Neural progenitor cell (in vitro differentiated cells): ENCODE measurements at regions not wholly inside any gene's neighbourhood (a gene's known extent, or its start where the extent isn't known, plus 50 kb on each side); places are given as distances from the start of the nearest gene placed in this dataset.

Experiments
- DNase-seq: peaks from one replicate; pipeline ENCODE4 v3.0.0-alpha.2; 2016; ENCODE audit warnings: low spot score
- H2AFZ ChIP-seq: fragments of 200-600 bp; sonication (generic); replicated peaks from 2 replicates; pipeline ENCODE4 v1.6.1; 2016; ENCODE audit warnings: antibody characterized with exemption
- H3F3A ChIP-seq: fragments of 200-600 bp; sonication (generic); 2 replicates; pipeline ENCODE4 v1.6.1; 2016; ENCODE audit warnings: antibody characterized with exemption, low read depth
- H3K27ac ChIP-seq: fragments of 200-600 bp; sonication (generic); 2 replicates; pipeline ENCODE4 v1.5.1; 2016; ENCODE audit warnings: mild to moderate bottlenecking
- H3K27me3 ChIP-seq: fragments of 200-600 bp; sonication (generic); 2 replicates; pipeline ENCODE4 v1.6.1; 2016; ENCODE audit warnings: mild to moderate bottlenecking, moderate library complexity
- H3K36me3 ChIP-seq: fragments of 200-600 bp; sonication (generic); 2 replicates; pipeline ENCODE4 v1.5.1; 2016
- H3K4me1 ChIP-seq: fragments of 200-600 bp; sonication (generic); 2 replicates; pipeline ENCODE4 v1.6.1; 2016; ENCODE audit warnings: mixed run types
- H3K4me2 ChIP-seq: fragments of 200-600 bp; sonication (generic); 2 replicates; pipeline ENCODE4 v1.6.1; 2016
- H3K4me3 ChIP-seq: fragments of 200-600 bp; sonication (generic); 2 replicates; pipeline ENCODE4 v1.5.1; 2016
- H3K79me2 ChIP-seq: fragments of 200-600 bp; sonication (generic); 2 replicates; pipeline ENCODE4 v1.6.1; 2016; ENCODE audit warnings: low read depth
- H3K9ac ChIP-seq: fragments of 200-600 bp; sonication (generic); 2 replicates; pipeline ENCODE4 v1.6.1; 2016
- H3K9me3 ChIP-seq: fragments of 200-600 bp; sonication (generic); 2 replicates; pipeline ENCODE4 v1.5.1; 2016; ENCODE audit warnings: low read depth
- H4K20me1 ChIP-seq: fragments of 200-600 bp; sonication (generic); 2 replicates; pipeline ENCODE4 v1.6.1; 2016; ENCODE audit warnings: low read depth
- H3K27ac Mint-ChIP-seq: 3 replicates; pipeline ENCODE4 v1.8.0; 2021; ENCODE audit warnings: mixed read lengths
- H3K27me3 Mint-ChIP-seq: 2 replicates; pipeline ENCODE4 v1.8.0; 2022; ENCODE audit warnings: low read depth, mild to moderate bottlenecking, inconsistent platforms, moderate library complexity, mixed read lengths; ENCODE audit not compliant: insufficient read depth
- H3K36me3 Mint-ChIP-seq: 3 replicates; pipeline ENCODE4 v1.8.0; 2021; ENCODE audit warnings: mixed read lengths
- H3K4me1 Mint-ChIP-seq: 3 replicates; pipeline ENCODE4 v1.8.0; 2021; ENCODE audit warnings: mixed read lengths
- H3K4me3 Mint-ChIP-seq: 3 replicates; pipeline ENCODE4 v1.8.0; 2021; ENCODE audit warnings: mild to moderate bottlenecking, moderate library complexity, mixed read lengths
- H3K9me3 Mint-ChIP-seq: 3 replicates; pipeline ENCODE4 v1.8.0; 2020; ENCODE audit warnings: mixed read lengths
- EZH2 ChIP-seq: fragments of 200-600 bp; sonication (generic); IDR thresholded peaks from 2 replicates; pipeline ENCODE4 v1.6.1; 2017; ENCODE audit warnings: antibody characterized with exemption, mild to moderate bottlenecking, moderate library complexity
- EZH2phosphoT487 ChIP-seq: fragments of 200-600 bp; sonication (generic); IDR thresholded peaks from 2 replicates; pipeline ENCODE4 v1.6.1; 2017; ENCODE audit warnings: antibody characterized with exemption
- TF ChIP-seq, protein P1 (sequence below): fragments of 200-600 bp; sonication (generic); IDR thresholded peaks from 2 replicates; pipeline ENCODE4 v1.5.1; 2017; ENCODE audit warnings: antibody characterized with exemption, mild to moderate bottlenecking

DNA sequence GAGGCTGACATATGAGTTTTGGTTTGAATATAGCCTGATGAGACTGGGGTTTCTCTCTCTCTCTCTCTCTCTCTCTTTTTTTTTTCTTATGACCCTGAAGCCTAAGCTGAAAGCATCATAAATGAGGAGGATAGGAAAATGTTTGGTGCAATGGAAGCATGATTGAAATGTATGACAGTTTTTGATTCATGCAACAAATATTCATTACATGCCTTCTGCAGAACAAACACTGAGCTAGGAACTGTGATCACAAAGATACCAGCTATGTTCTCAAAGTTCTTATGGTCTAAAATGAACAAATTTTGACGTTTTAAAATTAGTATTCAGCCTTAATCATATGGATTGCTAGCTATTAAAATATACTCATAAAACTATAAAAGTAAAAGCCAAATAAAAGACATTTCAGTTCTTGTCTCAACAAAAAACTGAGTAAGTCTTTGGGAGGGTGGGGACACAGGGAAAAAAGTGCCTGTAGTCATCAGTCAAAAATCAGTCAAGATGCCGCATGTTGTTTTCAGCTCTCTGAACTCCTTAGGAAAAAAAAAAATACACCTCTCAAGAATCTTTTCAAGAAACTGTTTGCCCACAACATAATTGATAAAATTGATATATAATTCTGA is 57.2 kb downstream of the NKX6-1 start:
- H3K4me1 Mint-ChIP-seq: peaks cover 2% of the 10 kb centered on the region
- no peak overlapping the region for H3K4me3 ChIP-seq
- no peaks in the 10 kb centered on the region for H3K36me3 ChIP-seq
- no peaks in the 10 kb centered on the region for H3K27me3 Mint-ChIP-seq
- no peaks in the 10 kb centered on the region for H3K27me3 ChIP-seq
- H3K4me3 Mint-ChIP-seq: no peak overlapping the region
- H3K9me3 Mint-ChIP-seq: no peaks in the 10 kb centered on the region
- H3K27ac ChIP-seq: no peak overlapping the region
- no peaks in the 10 kb centered on the region for H4K20me1 ChIP-seq
- no peak overlapping the region for H3K4me2 ChIP-seq
- no peaks in the 10 kb centered on the region for H3F3A ChIP-seq
- DNase-seq: no peak
- no peaks in the 10 kb centered on the region for H3K36me3 Mint-ChIP-seq
- H3K27ac Mint-ChIP-seq: no peak overlapping the region
- no peaks in the 10 kb centered on the region for H3K9me3 ChIP-seq
- peaks cover under 1% of the 10 kb centered on the region for H3K4me1 ChIP-seq
- H3K9ac ChIP-seq: no peak overlapping the region
- TF ChIP-seq EZH2phosphoT487 (no peak), EZH2 (no peak)
- TF ChIP-seq, protein P1, sequence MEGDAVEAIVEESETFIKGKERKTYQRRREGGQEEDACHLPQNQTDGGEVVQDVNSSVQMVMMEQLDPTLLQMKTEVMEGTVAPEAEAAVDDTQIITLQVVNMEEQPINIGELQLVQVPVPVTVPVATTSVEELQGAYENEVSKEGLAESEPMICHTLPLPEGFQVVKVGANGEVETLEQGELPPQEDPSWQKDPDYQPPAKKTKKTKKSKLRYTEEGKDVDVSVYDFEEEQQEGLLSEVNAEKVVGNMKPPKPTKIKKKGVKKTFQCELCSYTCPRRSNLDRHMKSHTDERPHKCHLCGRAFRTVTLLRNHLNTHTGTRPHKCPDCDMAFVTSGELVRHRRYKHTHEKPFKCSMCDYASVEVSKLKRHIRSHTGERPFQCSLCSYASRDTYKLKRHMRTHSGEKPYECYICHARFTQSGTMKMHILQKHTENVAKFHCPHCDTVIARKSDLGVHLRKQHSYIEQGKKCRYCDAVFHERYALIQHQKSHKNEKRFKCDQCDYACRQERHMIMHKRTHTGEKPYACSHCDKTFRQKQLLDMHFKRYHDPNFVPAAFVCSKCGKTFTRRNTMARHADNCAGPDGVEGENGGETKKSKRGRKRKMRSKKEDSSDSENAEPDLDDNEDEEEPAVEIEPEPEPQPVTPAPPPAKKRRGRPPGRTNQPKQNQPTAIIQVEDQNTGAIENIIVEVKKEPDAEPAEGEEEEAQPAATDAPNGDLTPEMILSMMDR: no peak
- no peaks in the 10 kb centered on the region for H3K79me2 ChIP-seq
- no peak overlapping the region for H2AFZ ChIP-seq

DNA sequence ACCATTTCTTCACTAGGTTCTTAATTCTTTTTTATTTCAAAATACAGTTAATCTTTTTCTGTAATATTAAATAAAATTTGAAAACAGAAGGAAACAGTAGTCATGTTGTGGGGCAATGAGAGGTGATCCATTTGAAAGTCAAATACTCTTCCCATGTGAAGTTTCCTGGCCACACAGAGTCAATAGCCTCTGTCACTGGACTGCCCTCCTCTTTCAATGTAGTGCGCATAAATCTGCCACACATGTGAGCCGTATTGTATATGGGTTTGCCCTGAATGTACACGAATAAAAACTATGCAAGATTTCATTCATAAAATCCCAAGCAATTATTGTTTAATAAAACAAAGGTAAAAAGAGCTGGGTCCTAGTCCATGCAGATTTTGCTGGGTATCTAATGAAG is 59.1 kb downstream of the NKX6-1 start:
- no peak overlapping the region for H3K4me3 ChIP-seq
- no peaks in the 10 kb centered on the region for H3K9me3 ChIP-seq
- H3K27me3 Mint-ChIP-seq: no peaks in the 10 kb centered on the region
- no peak overlapping the region for H3K27ac Mint-ChIP-seq
- H3K36me3 ChIP-seq: no peaks in the 10 kb centered on the region
- no peak for DNase-seq
- peaks cover 3% of the 10 kb centered on the region for H3K27me3 ChIP-seq
- no peak overlapping the region for H3K27ac ChIP-seq
- no peak overlapping the region for H3K4me3 Mint-ChIP-seq
- no peak overlapping the region for H3K9ac ChIP-seq
- H4K20me1 ChIP-seq: no peaks in the 10 kb centered on the region
- H3K79me2 ChIP-seq: no peaks in the 10 kb centered on the region
- H3K4me2 ChIP-seq: no peak overlapping the region
- no peaks in the 10 kb centered on the region for H3K4me1 ChIP-seq
- H3K4me1 Mint-ChIP-seq: peaks cover 2% of the 10 kb centered on the region
- H3F3A ChIP-seq: no peaks in the 10 kb centered on the region
- no peak for TF ChIP-seq EZH2
- H3K9me3 Mint-ChIP-seq: no peaks in the 10 kb centered on the region
- H3K36me3 Mint-ChIP-seq: no peaks in the 10 kb centered on the region
- no peak overlapping the region for H2AFZ ChIP-seq

DNA sequence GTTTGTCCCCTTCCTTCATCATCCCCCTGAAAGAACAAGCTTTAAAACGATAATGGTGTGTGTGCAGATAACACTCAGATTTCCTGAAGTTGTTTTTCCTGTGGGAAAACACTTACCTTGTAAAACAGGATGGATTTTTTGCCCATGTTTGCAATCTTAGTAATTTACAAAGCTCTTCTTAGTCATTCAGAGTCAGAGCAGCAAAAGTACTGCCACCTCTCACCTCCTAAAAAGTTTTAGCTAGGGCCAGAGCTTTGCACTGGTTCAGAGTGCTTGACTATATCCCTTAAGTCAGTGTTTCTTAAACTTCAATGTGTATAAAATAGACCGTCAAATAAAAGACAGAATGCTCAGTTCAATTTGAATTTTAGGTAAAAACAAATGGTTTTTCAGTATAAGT is 62.3 kb downstream of the NKX6-1 start:
- no peaks in the 10 kb centered on the region for H3F3A ChIP-seq
- H3K9ac ChIP-seq: no peak overlapping the region
- DNase-seq: no peak
- H3K4me3 ChIP-seq: no peak overlapping the region
- Mint-ChIP-seq H3K36me3 (no peaks in the 10 kb centered on the region), H3K4me3 (no peak overlapping the region), H3K27ac (no peak overlapping the region), H3K27me3 (no peaks in the 10 kb centered on the region), H3K4me1 (peaks cover 2% of the 10 kb centered on the region), H3K9me3 (no peaks in the 10 kb centered on the region)
- no peaks in the 10 kb centered on the region for H3K9me3 ChIP-seq
- no peak overlapping the region for H2AFZ ChIP-seq
- TF ChIP-seq EZH2phosphoT487 (no peak), EZH2 (no peak)
- TF ChIP-seq, protein P1: no peak
- H3K27ac ChIP-seq: no peak overlapping the region
- H3K27me3 ChIP-seq: peaks cover 3% of the 10 kb centered on the region
- H3K36me3 ChIP-seq: no peaks in the 10 kb centered on the region
- no peak overlapping the region for H3K4me2 ChIP-seq
- H3K4me1 ChIP-seq: peaks cover 5% of the 10 kb centered on the region
- no peaks in the 10 kb centered on the region for H3K79me2 ChIP-seq
- no peaks in the 10 kb centered on the region for H4K20me1 ChIP-seq

DNA sequence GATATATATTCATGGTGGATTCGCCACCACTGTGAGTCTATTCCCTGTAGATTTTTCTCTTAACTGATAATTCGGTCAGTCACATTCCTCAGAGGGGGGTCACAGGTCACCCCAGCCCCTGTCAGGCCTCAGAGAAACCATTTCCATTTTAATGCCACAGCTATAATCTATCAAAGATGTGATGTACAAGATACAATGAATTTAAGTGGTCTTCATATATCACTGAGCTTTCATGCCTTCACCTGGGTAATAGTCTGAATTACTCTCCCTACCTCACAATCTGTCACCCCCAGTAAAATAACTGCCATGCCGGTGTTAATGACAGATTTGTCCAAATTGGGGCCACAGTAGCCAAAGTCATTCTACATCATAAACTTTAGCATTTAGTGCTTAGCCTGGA is 64.7 kb downstream of the NKX6-1 start:
- no peaks in the 10 kb centered on the region for H3K36me3 ChIP-seq
- peaks cover 5% of the 10 kb centered on the region for H3K4me1 ChIP-seq
- H3K27ac ChIP-seq: no peak overlapping the region
- Mint-ChIP-seq H3K4me1 (no peaks in the 10 kb centered on the region), H3K27ac (no peak overlapping the region), H3K27me3 (no peaks in the 10 kb centered on the region), H3K9me3 (no peaks in the 10 kb centered on the region), H3K36me3 (no peaks in the 10 kb centered on the region), H3K4me3 (no peak overlapping the region)
- H3K4me3 ChIP-seq: no peak overlapping the region
- no peak overlapping the region for H3K4me2 ChIP-seq
- no peaks in the 10 kb centered on the region for H3F3A ChIP-seq
- H4K20me1 ChIP-seq: no peaks in the 10 kb centered on the region
- no peaks in the 10 kb centered on the region for H3K9me3 ChIP-seq
- no peak for DNase-seq
- TF ChIP-seq, protein P1: no peak
- TF ChIP-seq EZH2: no peak
- no peak for TF ChIP-seq EZH2phosphoT487
- peaks cover 3% of the 10 kb centered on the region for H3K27me3 ChIP-seq
- H3K79me2 ChIP-seq: no peaks in the 10 kb centered on the region
- no peak overlapping the region for H2AFZ ChIP-seq
- no peak overlapping the region for H3K9ac ChIP-seq
